ENCODE measurements at regions not wholly inside any gene's neighbourhood (a gene's known extent, or its start where the extent isn't known, plus 50 kb on each side); places are given as distances from the start of the nearest gene placed in this dataset.

DNA sequence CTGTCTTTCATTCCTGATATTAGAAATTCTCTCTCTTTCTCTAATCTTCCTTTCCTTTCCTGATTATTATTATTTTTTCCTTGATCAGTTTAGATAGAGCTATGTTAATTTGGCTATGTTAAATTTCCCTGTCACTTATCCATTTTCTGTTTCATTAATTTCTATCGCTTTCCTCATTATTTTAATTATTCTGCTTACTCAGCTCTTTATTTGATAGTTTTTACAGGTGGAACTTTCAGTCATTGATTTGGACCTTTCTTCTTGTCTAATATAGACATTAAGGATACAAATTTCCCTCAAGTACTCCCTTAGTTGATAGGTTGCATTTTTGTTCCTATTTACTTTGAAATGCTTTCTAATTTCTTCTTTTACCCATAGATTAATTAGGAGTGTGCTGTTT lies 442.3 kb downstream of the CDH26 start:
- TF ChIP-seq, protein P1, sequence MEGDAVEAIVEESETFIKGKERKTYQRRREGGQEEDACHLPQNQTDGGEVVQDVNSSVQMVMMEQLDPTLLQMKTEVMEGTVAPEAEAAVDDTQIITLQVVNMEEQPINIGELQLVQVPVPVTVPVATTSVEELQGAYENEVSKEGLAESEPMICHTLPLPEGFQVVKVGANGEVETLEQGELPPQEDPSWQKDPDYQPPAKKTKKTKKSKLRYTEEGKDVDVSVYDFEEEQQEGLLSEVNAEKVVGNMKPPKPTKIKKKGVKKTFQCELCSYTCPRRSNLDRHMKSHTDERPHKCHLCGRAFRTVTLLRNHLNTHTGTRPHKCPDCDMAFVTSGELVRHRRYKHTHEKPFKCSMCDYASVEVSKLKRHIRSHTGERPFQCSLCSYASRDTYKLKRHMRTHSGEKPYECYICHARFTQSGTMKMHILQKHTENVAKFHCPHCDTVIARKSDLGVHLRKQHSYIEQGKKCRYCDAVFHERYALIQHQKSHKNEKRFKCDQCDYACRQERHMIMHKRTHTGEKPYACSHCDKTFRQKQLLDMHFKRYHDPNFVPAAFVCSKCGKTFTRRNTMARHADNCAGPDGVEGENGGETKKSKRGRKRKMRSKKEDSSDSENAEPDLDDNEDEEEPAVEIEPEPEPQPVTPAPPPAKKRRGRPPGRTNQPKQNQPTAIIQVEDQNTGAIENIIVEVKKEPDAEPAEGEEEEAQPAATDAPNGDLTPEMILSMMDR (IDR thresholded peaks at IDR 0.05) = no peak
- TF ChIP-seq, protein P2, sequence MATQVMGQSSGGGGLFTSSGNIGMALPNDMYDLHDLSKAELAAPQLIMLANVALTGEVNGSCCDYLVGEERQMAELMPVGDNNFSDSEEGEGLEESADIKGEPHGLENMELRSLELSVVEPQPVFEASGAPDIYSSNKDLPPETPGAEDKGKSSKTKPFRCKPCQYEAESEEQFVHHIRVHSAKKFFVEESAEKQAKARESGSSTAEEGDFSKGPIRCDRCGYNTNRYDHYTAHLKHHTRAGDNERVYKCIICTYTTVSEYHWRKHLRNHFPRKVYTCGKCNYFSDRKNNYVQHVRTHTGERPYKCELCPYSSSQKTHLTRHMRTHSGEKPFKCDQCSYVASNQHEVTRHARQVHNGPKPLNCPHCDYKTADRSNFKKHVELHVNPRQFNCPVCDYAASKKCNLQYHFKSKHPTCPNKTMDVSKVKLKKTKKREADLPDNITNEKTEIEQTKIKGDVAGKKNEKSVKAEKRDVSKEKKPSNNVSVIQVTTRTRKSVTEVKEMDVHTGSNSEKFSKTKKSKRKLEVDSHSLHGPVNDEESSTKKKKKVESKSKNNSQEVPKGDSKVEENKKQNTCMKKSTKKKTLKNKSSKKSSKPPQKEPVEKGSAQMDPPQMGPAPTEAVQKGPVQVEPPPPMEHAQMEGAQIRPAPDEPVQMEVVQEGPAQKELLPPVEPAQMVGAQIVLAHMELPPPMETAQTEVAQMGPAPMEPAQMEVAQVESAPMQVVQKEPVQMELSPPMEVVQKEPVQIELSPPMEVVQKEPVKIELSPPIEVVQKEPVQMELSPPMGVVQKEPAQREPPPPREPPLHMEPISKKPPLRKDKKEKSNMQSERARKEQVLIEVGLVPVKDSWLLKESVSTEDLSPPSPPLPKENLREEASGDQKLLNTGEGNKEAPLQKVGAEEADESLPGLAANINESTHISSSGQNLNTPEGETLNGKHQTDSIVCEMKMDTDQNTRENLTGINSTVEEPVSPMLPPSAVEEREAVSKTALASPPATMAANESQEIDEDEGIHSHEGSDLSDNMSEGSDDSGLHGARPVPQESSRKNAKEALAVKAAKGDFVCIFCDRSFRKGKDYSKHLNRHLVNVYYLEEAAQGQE (IDR thresholded peaks at IDR 0.05; ENCODE audit: insufficient read depth in 1 of 2, low read depth in 2 of 2, low read length in 1 of 2) = no peak

Data from Panc1 (cell line).